ENCODE measurements at regions not wholly inside any gene's neighbourhood (a gene's known extent, or its start where the extent isn't known, plus 50 kb on each side); places are given as distances from the start of the nearest gene placed in this dataset.

GRCh38 chr3:5312290-5312689 lies 124.8 kb downstream of the EDEM1 start:
- no peak for TF ChIP-seq CTCF (conservative IDR thresholded peaks at IDR 0.05; ENCODE audit: low read depth, low read length)
- DNase-seq (ENCODE audit: low read depth) = no peak

GRCh38 chr3:5314897-5315296 lies 127.4 kb downstream of the EDEM1 start:
- TF ChIP-seq CTCF (conservative IDR thresholded peaks at IDR 0.05; ENCODE audit: low read depth, low read length) = no peak
- no peak overlapping the region for H3K4me3 ChIP-seq (ENCODE audit: low read length)
- no peak for DNase-seq (ENCODE audit: low read depth)

More at GRCh38 chr3:5312290-5312689, 124.8 kb downstream of the EDEM1 start:
- no peak overlapping the region for H3K4me3 ChIP-seq (ENCODE audit: low read length)

GRCh38 chr3:5317557-5317956 lies 130.1 kb downstream of the EDEM1 start:
- DNase-seq (ENCODE audit: low read depth) = no peak
- H3K4me3 ChIP-seq (ENCODE audit: low read length) = no peak overlapping the region
- no peak for TF ChIP-seq CTCF (conservative IDR thresholded peaks at IDR 0.05; ENCODE audit: low read depth, low read length)

- no peak for DNase-seq (ENCODE audit: low read depth)
- TF ChIP-seq CTCF (conservative IDR thresholded peaks at IDR 0.05; ENCODE audit: low read depth, low read length) = no peak
- H3K4me3 ChIP-seq (ENCODE audit: low read length) = no peak overlapping the region
These were observed 131.9 kb downstream of the EDEM1 start for GRCh38 chr3:5319454-5319853.

GRCh38 chr3:5321666-5322340 lies 134.3 kb downstream of the EDEM1 start:
- no peak for DNase-seq (ENCODE audit: low read depth)
- TF ChIP-seq CTCF (conservative IDR thresholded peaks at IDR 0.05; ENCODE audit: low read depth, low read length) = no peak
- no peak overlapping the region for H3K4me3 ChIP-seq (ENCODE audit: low read length)

- DNase-seq (ENCODE audit: low read depth) = no peak
- H3K4me3 ChIP-seq (ENCODE audit: low read length) = no peak overlapping the region
- no peak for TF ChIP-seq CTCF (conservative IDR thresholded peaks at IDR 0.05; ENCODE audit: low read depth, low read length)
These were observed 137.3 kb downstream of the EDEM1 start for GRCh38 chr3:5324780-5325179.

- no peak for DNase-seq (ENCODE audit: low read depth)
- TF ChIP-seq CTCF (conservative IDR thresholded peaks at IDR 0.05; ENCODE audit: low read depth, low read length) = no peak
- H3K4me3 ChIP-seq (ENCODE audit: low read length) = no peak overlapping the region
These were observed 142.8 kb downstream of the EDEM1 start for GRCh38 chr3:5330152-5330810.
